ENCODE measurements at regions not wholly inside any gene's neighbourhood (a gene's known extent, or its start where the extent isn't known, plus 50 kb on each side); places are given as distances from the start of the nearest gene placed in this dataset.

- H3K4me2 ChIP-seq (ENCODE audit: low read length) = no peak overlapping the region
- TF ChIP-seq CTCF (IDR thresholded peaks at IDR 0.05; ENCODE audit: low read length) (no peak), EZH2 (IDR thresholded peaks at IDR 0.05; ENCODE audit: borderline replicate concordance, low read length) (no peak)
Measured at GRCh38 chr2:160650196-160651118, 156.8 kb upstream of the RBMS1 start.

GRCh38 chr2:160651416-160652200 is 158.0 kb upstream of the RBMS1 start:
- Histone ChIP-seq H3K9me3 (ENCODE audit: low read length) (no peaks in the 10 kb centered on the region), H3K36me3 (ENCODE audit: insufficient read depth, low read length) (no peaks in the 10 kb centered on the region), H2AFZ (ENCODE audit: low read length) (no peak overlapping the region), H3F3A (ENCODE audit: insufficient read depth, low read length) (no peaks in the 10 kb centered on the region), H3K4me2 (ENCODE audit: low read length) (no peak overlapping the region), H4K20me1 (ENCODE audit: insufficient read depth, low read length) (no peaks in the 10 kb centered on the region), H3K27me3 (ENCODE audit: insufficient read depth, low read length) (no peaks in the 10 kb centered on the region), H3K4me1 (ENCODE audit: insufficient read depth, low read length, severe bottlenecking) (no peaks in the 10 kb centered on the region), H3K9ac (ENCODE audit: low read length) (no peak overlapping the region), H3K79me2 (ENCODE audit: insufficient read depth, low read length) (no peaks in the 10 kb centered on the region), H3K27ac (ENCODE audit: low read depth, low read length, poor library complexity, severe bottlenecking) (no peak overlapping the region), H3K4me3 (ENCODE audit: low read depth, low read length, poor library complexity, severe bottlenecking) (no peak overlapping the region), H3K9me2 (ENCODE audit: low read depth, low read length) (no peaks in the 10 kb centered on the region)
- no peak for TF ChIP-seq EZH2 (IDR thresholded peaks at IDR 0.05; ENCODE audit: borderline replicate concordance, low read length)
- no peak for TF ChIP-seq CTCF (IDR thresholded peaks at IDR 0.05; ENCODE audit: low read length)

More at GRCh38 chr2:160650196-160651118, 156.8 kb upstream of the RBMS1 start:
- no peak overlapping the region for H2AFZ ChIP-seq (ENCODE audit: low read length)
- H3K9me2 ChIP-seq (ENCODE audit: low read depth, low read length) = no peaks in the 10 kb centered on the region
- no peaks in the 10 kb centered on the region for H3K79me2 ChIP-seq (ENCODE audit: insufficient read depth, low read length)
- H3K36me3 ChIP-seq (ENCODE audit: insufficient read depth, low read length) = no peaks in the 10 kb centered on the region
- H3K4me3 ChIP-seq (ENCODE audit: low read depth, low read length, poor library complexity, severe bottlenecking) = no peak overlapping the region
- no peaks in the 10 kb centered on the region for H3K4me1 ChIP-seq (ENCODE audit: insufficient read depth, low read length, severe bottlenecking)
- H3K27ac ChIP-seq (ENCODE audit: low read depth, low read length, poor library complexity, severe bottlenecking) = no peak overlapping the region
- no peaks in the 10 kb centered on the region for H3K9me3 ChIP-seq (ENCODE audit: low read length)
- H3K9ac ChIP-seq (ENCODE audit: low read length) = no peak overlapping the region
- H3K27me3 ChIP-seq (ENCODE audit: insufficient read depth, low read length) = no peaks in the 10 kb centered on the region
- H4K20me1 ChIP-seq (ENCODE audit: insufficient read depth, low read length) = no peaks in the 10 kb centered on the region
- no peaks in the 10 kb centered on the region for H3F3A ChIP-seq (ENCODE audit: insufficient read depth, low read length)

GRCh38 chr2:160652236-160652635 is 158.6 kb upstream of the RBMS1 start:
- no peak overlapping the region for H3K4me2 ChIP-seq (ENCODE audit: low read length)

More at GRCh38 chr2:160652236-160652635, 158.6 kb upstream of the RBMS1 start:
- Histone ChIP-seq H3K79me2 (ENCODE audit: insufficient read depth, low read length) (no peaks in the 10 kb centered on the region), H3K9me3 (ENCODE audit: low read length) (no peaks in the 10 kb centered on the region), H3K27me3 (ENCODE audit: insufficient read depth, low read length) (no peaks in the 10 kb centered on the region), H3K4me1 (ENCODE audit: insufficient read depth, low read length, severe bottlenecking) (no peaks in the 10 kb centered on the region), H3K9ac (ENCODE audit: low read length) (no peak overlapping the region), H2AFZ (ENCODE audit: low read length) (no peak overlapping the region), H3K27ac (ENCODE audit: low read depth, low read length, poor library complexity, severe bottlenecking) (no peak overlapping the region), H3K4me3 (ENCODE audit: low read depth, low read length, poor library complexity, severe bottlenecking) (no peak overlapping the region), H3K9me2 (ENCODE audit: low read depth, low read length) (no peaks in the 10 kb centered on the region), H3K36me3 (ENCODE audit: insufficient read depth, low read length) (no peaks in the 10 kb centered on the region), H3F3A (ENCODE audit: insufficient read depth, low read length) (no peaks in the 10 kb centered on the region), H4K20me1 (ENCODE audit: insufficient read depth, low read length) (no peaks in the 10 kb centered on the region)
- no peak for TF ChIP-seq CTCF (IDR thresholded peaks at IDR 0.05; ENCODE audit: low read length)
